Spleen (tissue), 11 donors: ENCODE measurements at regions not wholly inside any gene's neighbourhood (a gene's known extent, or its start where the extent isn't known, plus 50 kb on each side); places are given as distances from the start of the nearest gene placed in this dataset.

Source experiments
- DNase-seq: peaks from one replicate; pipeline ENCODE4 v3.0.0-alpha.2; 2020
- H3K27ac ChIP-seq, 8 donors: fragments of 200-600 bp; sonication (generic) in 7 of 8; 1 replicate in 4 of 8; 2 replicates in 4 of 8; pipeline versions ENCODE4 v1.5.0 to v1.8.0; 2016 to 2021; ENCODE audit warnings: inconsistent platforms in 4 of 8, mild to moderate bottlenecking in 4 of 8, moderate library complexity in 1 of 8
- H3K27me3 ChIP-seq, 7 donors: fragments of 200-600 bp; sonication (generic) in 6 of 7; replicated peaks in 1 of 7; 1 replicate in 4 of 7; 2 replicates in 3 of 7; pipeline versions ENCODE4 v1.5.0 to v1.8.0; 2016 to 2021; ENCODE audit warnings: inconsistent platforms in 3 of 7, mild to moderate bottlenecking in 1 of 7
- H3K36me3 ChIP-seq, 6 donors: fragments of 200-600 bp; sonication (generic) in 5 of 6; 1 replicate in 4 of 6; 2 replicates in 2 of 6; pipeline versions ENCODE4 v1.5.0 to v1.8.0; 2016 to 2021; ENCODE audit warnings: inconsistent platforms in 2 of 6
- H3K4me1 ChIP-seq, 6 donors: fragments of 200-600 bp; sonication (generic) in 5 of 6; 1 replicate in 3 of 6; 2 replicates in 3 of 6; pipeline versions ENCODE4 v1.5.0 to v1.8.0; 2016 to 2021; ENCODE audit warnings: inconsistent platforms in 3 of 6
- H3K4me3 ChIP-seq, 8 donors: fragments of 200-600 bp; sonication (generic) in 7 of 8; 1 replicate in 4 of 8; 2 replicates in 4 of 8; pipeline versions ENCODE4 v1.5.0 to v1.8.0; 2016 to 2021; ENCODE audit warnings: inconsistent platforms in 4 of 8, mild to moderate bottlenecking in 4 of 8, moderate library complexity in 2 of 8
- H3K9me3 ChIP-seq, 8 donors: fragments of 200-600 bp; sonication (generic) in 7 of 8; 1 replicate in 4 of 8; 2 replicates in 4 of 8; pipeline versions ENCODE4 v1.5.0 to v1.8.0; 2016 to 2021; ENCODE audit warnings: inconsistent platforms in 4 of 8
- POLR2A ChIP-seq, 3 donors: fragments of 450-650 bp; IDR thresholded peaks; one replicate each; pipeline ENCODE4 v1.5.1; 2017; ENCODE audit warnings: antibody characterized with exemption in 3 of 3, mild to moderate bottlenecking in 1 of 3
- POLR2AphosphoS5 ChIP-seq, 3 donors: sonication (generic); formaldehyde crosslinking; IDR thresholded peaks; one replicate each; pipeline ENCODE4 v1.5.1; 2017; ENCODE audit warnings: antibody characterized with exemption in 3 of 3
- WGBS, 5 donors: extraction: QIAGEN DNeasy Blood & Tissue Kit in 3 of 5; methylation state at CpG; one replicate each; pipeline versions ENCODE4 v1.1.5 to v1.1.7; 2013 to 2018; 5-methylcytosine and 5-hydroxymethylcytosine counted together
- intact Hi-C: fragments of 100-400 bp; cut with DNase I; formaldehyde crosslinking; loops from one replicate; pipeline ENCODE4 v1.15.0; 2023; ENCODE audit warnings: low total_unique reads
- TF ChIP-seq, protein P1 (sequence below), 11 experiments: fragments of 200-600 bp in 7 of 11; fragments of 450-650 bp in 4 of 11; sonication (generic) in 4 of 11; IDR thresholded peaks in 8 of 11; conservative IDR thresholded peaks in 3 of 11; 1 replicate in 7 of 11; 2 replicates in 4 of 11; pipeline versions ENCODE4 v1.4.0 to v1.8.0; 2016 to 2021; ENCODE audit warnings: antibody characterized with exemption in 11 of 11, inconsistent platforms in 4 of 11, mild to moderate bottlenecking in 1 of 11
- donor health status: healthy with polysubstance abuse.
- donor health status: DM: no; HTN: no; CAD: no; lungs with moderate emphysema.
- donor health status: DM: no; HTN: no; CAD: no.
- donor health status: Bipolar disorder and iron deficiency.
- donor health status: healthy.
- donor health status: DM: no; HTN: no; CAD: no.
- donor health status: DM: yes; HTN: yes; CAD: no.

DNA sequence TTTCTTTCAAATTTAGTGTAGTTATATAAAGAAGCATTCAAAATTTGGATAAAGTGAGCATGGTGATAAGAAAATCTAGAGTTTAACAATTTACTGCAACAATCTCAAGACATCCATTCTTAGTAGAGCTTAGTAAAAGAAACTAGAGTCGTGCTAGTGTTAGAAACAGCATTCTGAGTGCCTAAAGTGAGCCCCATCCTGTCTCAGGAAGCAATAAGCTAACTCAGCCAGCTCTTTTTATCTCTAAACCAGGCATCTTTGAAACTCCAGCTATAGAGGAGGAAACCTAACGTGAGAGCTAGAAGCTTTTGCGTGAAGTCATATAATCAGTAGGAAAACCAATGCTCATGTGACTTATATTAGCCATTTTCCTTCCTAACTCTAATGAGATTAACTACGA is 1187.1 kb upstream of the EPHA6 start:
- Histone ChIP-seq H3K4me1 (no peaks in the 10 kb centered on the region), H3K9me3 (no peaks in the 10 kb centered on the region), H3K4me3 (no peak overlapping the region), H3K27me3 (no peaks in the 10 kb centered on the region), H3K36me3 (no peaks in the 10 kb centered on the region), H3K27ac (no peak overlapping the region)
- no peak for DNase-seq
- intact Hi-C loops, result no loop called here
- no peak for TF ChIP-seq POLR2AphosphoS5 (IDR thresholded peaks at IDR 0.05)
- no peak for TF ChIP-seq POLR2A (IDR thresholded peaks at IDR 0.05)
- TF ChIP-seq, protein P1, sequence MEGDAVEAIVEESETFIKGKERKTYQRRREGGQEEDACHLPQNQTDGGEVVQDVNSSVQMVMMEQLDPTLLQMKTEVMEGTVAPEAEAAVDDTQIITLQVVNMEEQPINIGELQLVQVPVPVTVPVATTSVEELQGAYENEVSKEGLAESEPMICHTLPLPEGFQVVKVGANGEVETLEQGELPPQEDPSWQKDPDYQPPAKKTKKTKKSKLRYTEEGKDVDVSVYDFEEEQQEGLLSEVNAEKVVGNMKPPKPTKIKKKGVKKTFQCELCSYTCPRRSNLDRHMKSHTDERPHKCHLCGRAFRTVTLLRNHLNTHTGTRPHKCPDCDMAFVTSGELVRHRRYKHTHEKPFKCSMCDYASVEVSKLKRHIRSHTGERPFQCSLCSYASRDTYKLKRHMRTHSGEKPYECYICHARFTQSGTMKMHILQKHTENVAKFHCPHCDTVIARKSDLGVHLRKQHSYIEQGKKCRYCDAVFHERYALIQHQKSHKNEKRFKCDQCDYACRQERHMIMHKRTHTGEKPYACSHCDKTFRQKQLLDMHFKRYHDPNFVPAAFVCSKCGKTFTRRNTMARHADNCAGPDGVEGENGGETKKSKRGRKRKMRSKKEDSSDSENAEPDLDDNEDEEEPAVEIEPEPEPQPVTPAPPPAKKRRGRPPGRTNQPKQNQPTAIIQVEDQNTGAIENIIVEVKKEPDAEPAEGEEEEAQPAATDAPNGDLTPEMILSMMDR (IDR thresholded peaks at IDR 0.05 in 8 of 11, conservative IDR thresholded peaks at IDR 0.05 in 3 of 11), result no peak
- 14 to 35% (median 27%) methylated on average over 4 of the region's 4 CpGs for whole genome bisulfite sequencing, 5 donors

DNA sequence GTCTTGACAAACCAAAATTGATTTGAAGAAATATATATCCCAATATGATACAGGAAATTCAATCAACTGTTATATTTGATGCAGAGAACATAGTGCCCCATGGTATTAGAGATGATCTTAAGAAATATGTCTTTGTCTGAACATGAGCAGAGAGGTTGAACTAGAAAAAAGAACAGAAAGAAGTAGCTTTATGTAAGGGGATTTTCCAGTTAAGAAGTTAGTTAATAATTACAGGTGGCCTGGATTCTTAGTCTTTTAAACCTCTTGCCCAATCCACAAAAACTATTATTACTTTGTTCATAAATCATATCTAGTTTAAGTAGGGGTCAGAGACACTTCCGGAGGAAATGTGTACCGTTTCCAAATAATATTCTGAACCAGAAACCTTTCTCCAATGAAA is 1186.7 kb upstream of the EPHA6 start:
- no peak for DNase-seq
- Histone ChIP-seq H3K27ac (no peak overlapping the region), H3K27me3 (no peaks in the 10 kb centered on the region), H3K4me3 (no peak overlapping the region), H3K4me1 (no peaks in the 10 kb centered on the region), H3K36me3 (no peaks in the 10 kb centered on the region), H3K9me3 (no peaks in the 10 kb centered on the region)
- no peak for TF ChIP-seq POLR2AphosphoS5 (IDR thresholded peaks at IDR 0.05)
- intact Hi-C loops, result no loop called here
- 38 to 73% (median 66%) methylated on average over 2 of the region's 2 CpGs for WGBS, 5 donors

DNA sequence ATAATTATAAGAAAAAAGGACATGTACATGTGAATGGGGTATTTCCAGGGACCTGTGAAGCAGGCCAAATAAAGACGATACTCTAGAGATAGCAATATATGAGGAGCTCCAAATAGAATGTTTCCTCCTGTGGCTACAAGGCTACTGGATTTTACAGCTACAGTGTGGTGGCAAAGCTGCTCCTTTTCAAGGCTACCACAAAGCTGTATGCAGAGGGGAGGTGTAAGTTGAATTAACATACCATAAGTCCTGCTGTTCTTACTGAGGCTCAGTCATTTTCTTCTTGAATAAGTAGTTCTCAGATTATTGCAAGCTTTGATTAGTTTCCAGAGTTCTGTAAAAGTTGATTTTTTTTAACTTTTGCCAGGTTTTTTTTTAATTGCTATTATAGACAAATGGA is 1184.6 kb upstream of the EPHA6 start:
- Histone ChIP-seq H3K36me3 (no peaks in the 10 kb centered on the region), H3K27me3 (no peaks in the 10 kb centered on the region), H3K27ac (no peak overlapping the region), H3K9me3 (no peaks in the 10 kb centered on the region), H3K4me1 (no peaks in the 10 kb centered on the region), H3K4me3 (no peak overlapping the region)
- WGBS, 5 donors, result 81 to 91% (median 87%) methylated on average over 1 of the region's 1 CpG
- intact Hi-C loops, result no loop called here
- TF ChIP-seq POLR2A (IDR thresholded peaks at IDR 0.05) (no peak), POLR2AphosphoS5 (IDR thresholded peaks at IDR 0.05) (no peak)
- TF ChIP-seq, protein P1 (IDR thresholded peaks at IDR 0.05 in 8 of 11, conservative IDR thresholded peaks at IDR 0.05 in 3 of 11), result no peak
- DNase-seq, result no peak

- peak; percentile 29 for DNase-seq
- intact Hi-C loops, result no loop called here
- H3K4me3 ChIP-seq, result no peak overlapping the region
- no peak for TF ChIP-seq POLR2AphosphoS5 (IDR thresholded peaks at IDR 0.05)
- TF ChIP-seq, protein P1 (IDR thresholded peaks at IDR 0.05 in 8 of 11, conservative IDR thresholded peaks at IDR 0.05 in 3 of 11), result no peak
- TF ChIP-seq POLR2A (IDR thresholded peaks at IDR 0.05), result no peak
- no peaks in the 10 kb centered on the region for H3K36me3 ChIP-seq
- peaks cover 0 to 58% (median 29%) of the 10 kb centered on the region in 8 donors for H3K9me3 ChIP-seq
- H3K4me1 ChIP-seq, result no peaks in the 10 kb centered on the region
- H3K27me3 ChIP-seq, result no peaks in the 10 kb centered on the region
- WGBS, 5 donors, result 75 to 90% (median 81%) methylated on average over 5 to 6 of the region's 6 CpGs
- no peak overlapping the region for H3K27ac ChIP-seq
These were observed 1169.1 kb upstream of the EPHA6 start for GRCh38 chr3:95645291-95645690.
